ENCODE measurements at regions not wholly inside any gene's neighbourhood (a gene's known extent, or its start where the extent isn't known, plus 50 kb on each side); places are given as distances from the start of the nearest gene placed in this dataset.
A peak's percentile ranks its signal among the peaks of the same experiment; 100 is the strongest.

- Mint-ChIP-seq H3K27me3 (ENCODE audit: unreplicated experiment) (no peaks in the 10 kb centered on the region), H3K27ac (ENCODE audit: unreplicated experiment) (no peak overlapping the region), H3K9me3 (ENCODE audit: unreplicated experiment) (peaks cover 9% of the 10 kb centered on the region), H3K4me1 (ENCODE audit: unreplicated experiment) (no peaks in the 10 kb centered on the region), H3K36me3 (ENCODE audit: unreplicated experiment) (no peaks in the 10 kb centered on the region), H3K4me3 (ENCODE audit: unreplicated experiment) (no peak overlapping the region)
- no peak for DNase-seq (ENCODE audit: extremely low spot score, unreplicated experiment)
- TF ChIP-seq CTCF (IDR thresholded peaks at IDR 0.05): no peak
These were observed 296.4 kb upstream of the CDH4 start for GRCh38 chr20:60955706-60956105.

- H3K36me3 Mint-ChIP-seq (ENCODE audit: unreplicated experiment): no peaks in the 10 kb centered on the region
- no peaks in the 10 kb centered on the region for H3K27me3 Mint-ChIP-seq (ENCODE audit: unreplicated experiment)
- H3K4me1 Mint-ChIP-seq (ENCODE audit: unreplicated experiment): no peaks in the 10 kb centered on the region
- H3K9me3 Mint-ChIP-seq (ENCODE audit: unreplicated experiment): peaks cover 9% of the 10 kb centered on the region
- H3K27ac Mint-ChIP-seq (ENCODE audit: unreplicated experiment): no peak overlapping the region
- no peak for DNase-seq (ENCODE audit: extremely low spot score, unreplicated experiment)
- no peak for TF ChIP-seq CTCF (IDR thresholded peaks at IDR 0.05)
- H3K4me3 Mint-ChIP-seq (ENCODE audit: unreplicated experiment): no peak overlapping the region
These were observed 295.9 kb upstream of the CDH4 start for GRCh38 chr20:60956194-60956593.

GRCh38 chr20:60957621-60958020 lies 294.4 kb upstream of the CDH4 start:
- no peak for TF ChIP-seq CTCF (IDR thresholded peaks at IDR 0.05)
- DNase-seq (ENCODE audit: extremely low spot score, unreplicated experiment): peak; percentile 19
- peaks cover 4% of the 10 kb centered on the region for H3K9me3 Mint-ChIP-seq (ENCODE audit: unreplicated experiment)
- H3K36me3 Mint-ChIP-seq (ENCODE audit: unreplicated experiment): no peaks in the 10 kb centered on the region
- H3K27me3 Mint-ChIP-seq (ENCODE audit: unreplicated experiment): no peaks in the 10 kb centered on the region
- no peak overlapping the region for H3K27ac Mint-ChIP-seq (ENCODE audit: unreplicated experiment)
- H3K4me3 Mint-ChIP-seq (ENCODE audit: unreplicated experiment): no peak overlapping the region
- no peaks in the 10 kb centered on the region for H3K4me1 Mint-ChIP-seq (ENCODE audit: unreplicated experiment)

DNA sequence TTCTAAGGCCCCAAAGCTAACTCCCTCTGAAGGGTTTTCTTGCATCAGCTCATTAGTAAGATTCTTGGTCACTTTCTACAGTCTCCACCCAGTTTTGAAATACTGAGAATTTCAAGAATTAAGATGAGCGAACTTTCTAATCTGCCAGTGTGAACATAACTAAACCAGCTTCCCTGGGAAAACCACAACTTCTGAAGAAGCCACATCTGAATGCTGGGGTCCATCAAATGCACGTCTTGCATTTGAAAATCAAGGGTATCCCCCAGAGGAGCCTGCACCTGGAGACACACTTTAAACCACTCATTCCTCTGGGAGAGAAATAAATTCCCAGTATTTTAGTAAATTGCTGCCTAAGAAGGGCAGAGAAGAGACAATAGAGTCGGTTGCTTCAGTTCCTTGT lies 292.1 kb upstream of the CDH4 start:
- Mint-ChIP-seq H3K4me3 (ENCODE audit: unreplicated experiment) (no peak overlapping the region), H3K27me3 (ENCODE audit: unreplicated experiment) (no peaks in the 10 kb centered on the region), H3K27ac (ENCODE audit: unreplicated experiment) (no peak overlapping the region), H3K4me1 (ENCODE audit: unreplicated experiment) (no peaks in the 10 kb centered on the region), H3K9me3 (ENCODE audit: unreplicated experiment) (peaks cover 4% of the 10 kb centered on the region), H3K36me3 (ENCODE audit: unreplicated experiment) (no peaks in the 10 kb centered on the region)
- TF ChIP-seq CTCF (IDR thresholded peaks at IDR 0.05): no peak
- no peak for DNase-seq (ENCODE audit: extremely low spot score, unreplicated experiment)

- no peaks in the 10 kb centered on the region for H3K36me3 Mint-ChIP-seq (ENCODE audit: unreplicated experiment)
- no peak overlapping the region for H3K27ac Mint-ChIP-seq (ENCODE audit: unreplicated experiment)
- H3K4me3 Mint-ChIP-seq (ENCODE audit: unreplicated experiment): no peak overlapping the region
- no peak for TF ChIP-seq CTCF (IDR thresholded peaks at IDR 0.05)
- no peaks in the 10 kb centered on the region for H3K4me1 Mint-ChIP-seq (ENCODE audit: unreplicated experiment)
- H3K9me3 Mint-ChIP-seq (ENCODE audit: unreplicated experiment): peaks cover 4% of the 10 kb centered on the region
- H3K27me3 Mint-ChIP-seq (ENCODE audit: unreplicated experiment): no peaks in the 10 kb centered on the region
- DNase-seq (ENCODE audit: extremely low spot score, unreplicated experiment): no peak
These were observed 291.6 kb upstream of the CDH4 start for GRCh38 chr20:60960500-60960899.
